ENCODE measurements at regions not wholly inside any gene's neighbourhood (a gene's known extent, or its start where the extent isn't known, plus 50 kb on each side); places are given as distances from the start of the nearest gene placed in this dataset.

DNA sequence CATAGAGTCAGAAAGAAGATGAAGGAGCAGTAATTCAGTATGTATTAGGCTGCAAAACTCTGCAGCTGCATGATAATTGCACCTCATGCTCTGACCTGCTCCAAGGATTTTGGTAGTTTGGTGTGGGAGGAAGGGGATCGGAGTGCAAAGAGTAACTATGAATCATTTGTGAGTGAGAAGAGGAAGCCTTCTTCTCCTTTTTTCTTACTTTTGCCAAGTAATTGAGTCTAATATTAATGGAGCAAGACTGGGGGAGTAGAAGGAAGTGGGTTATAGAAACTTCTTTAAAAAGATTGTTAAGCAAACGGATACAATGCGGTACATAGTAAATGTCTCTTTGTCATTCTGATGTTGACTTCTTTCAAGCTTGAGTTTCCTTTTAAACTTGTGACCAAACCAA is 276.5 kb downstream of the EDEM1 start:
- no peak overlapping the region for H3K4me3 ChIP-seq
- H3K9me3 ChIP-seq: no peaks in the 10 kb centered on the region
- no peak overlapping the region for H3K27ac ChIP-seq
- H3K27me3 ChIP-seq: no peaks in the 10 kb centered on the region
- WGBS: 73% methylated on average over 3 of the region's 3 CpGs
- no peak for DNase-seq (ENCODE audit: low spot score in 2 of 2)
- TF ChIP-seq POLR2A (IDR thresholded peaks at IDR 0.05) (no peak), POLR2AphosphoS5 (IDR thresholded peaks at IDR 0.05) (no peak), EP300 (IDR thresholded peaks at IDR 0.05) (no peak)
- TF ChIP-seq, protein P1, sequence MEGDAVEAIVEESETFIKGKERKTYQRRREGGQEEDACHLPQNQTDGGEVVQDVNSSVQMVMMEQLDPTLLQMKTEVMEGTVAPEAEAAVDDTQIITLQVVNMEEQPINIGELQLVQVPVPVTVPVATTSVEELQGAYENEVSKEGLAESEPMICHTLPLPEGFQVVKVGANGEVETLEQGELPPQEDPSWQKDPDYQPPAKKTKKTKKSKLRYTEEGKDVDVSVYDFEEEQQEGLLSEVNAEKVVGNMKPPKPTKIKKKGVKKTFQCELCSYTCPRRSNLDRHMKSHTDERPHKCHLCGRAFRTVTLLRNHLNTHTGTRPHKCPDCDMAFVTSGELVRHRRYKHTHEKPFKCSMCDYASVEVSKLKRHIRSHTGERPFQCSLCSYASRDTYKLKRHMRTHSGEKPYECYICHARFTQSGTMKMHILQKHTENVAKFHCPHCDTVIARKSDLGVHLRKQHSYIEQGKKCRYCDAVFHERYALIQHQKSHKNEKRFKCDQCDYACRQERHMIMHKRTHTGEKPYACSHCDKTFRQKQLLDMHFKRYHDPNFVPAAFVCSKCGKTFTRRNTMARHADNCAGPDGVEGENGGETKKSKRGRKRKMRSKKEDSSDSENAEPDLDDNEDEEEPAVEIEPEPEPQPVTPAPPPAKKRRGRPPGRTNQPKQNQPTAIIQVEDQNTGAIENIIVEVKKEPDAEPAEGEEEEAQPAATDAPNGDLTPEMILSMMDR (IDR thresholded peaks at IDR 0.05): no peak
- no peaks in the 10 kb centered on the region for H3K36me3 ChIP-seq
- no peaks in the 10 kb centered on the region for H3K4me1 ChIP-seq

DNA sequence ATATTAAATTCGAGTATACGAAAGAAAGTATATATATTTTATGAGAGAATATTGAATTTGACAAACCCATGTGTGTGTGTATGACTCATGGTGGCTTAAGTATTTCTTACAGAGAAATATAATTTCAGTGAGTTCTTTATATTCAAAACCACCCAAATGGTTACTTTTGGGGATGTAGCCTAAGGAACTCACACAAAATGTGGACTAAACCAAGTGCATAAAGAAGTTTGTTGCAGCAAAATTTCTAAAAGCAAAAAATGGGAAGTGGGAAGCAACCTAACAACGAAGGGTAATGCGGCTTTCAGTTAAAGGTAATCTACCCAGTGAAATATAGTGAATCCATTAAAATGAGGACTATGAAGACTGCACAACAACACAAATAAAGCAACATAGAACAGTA is 277.1 kb downstream of the EDEM1 start:
- no peaks in the 10 kb centered on the region for H3K9me3 ChIP-seq
- H3K27ac ChIP-seq: no peak overlapping the region
- no peak for DNase-seq (ENCODE audit: low spot score in 2 of 2)
- H3K36me3 ChIP-seq: no peaks in the 10 kb centered on the region
- no peak for TF ChIP-seq EP300 (IDR thresholded peaks at IDR 0.05)
- TF ChIP-seq, protein P1 (IDR thresholded peaks at IDR 0.05): no peak
- TF ChIP-seq POLR2A (IDR thresholded peaks at IDR 0.05): no peak
- H3K4me3 ChIP-seq: no peak overlapping the region
- no peaks in the 10 kb centered on the region for H3K4me1 ChIP-seq
- 77% methylated on average over 4 of the region's 4 CpGs for WGBS
- no peaks in the 10 kb centered on the region for H3K27me3 ChIP-seq

DNA sequence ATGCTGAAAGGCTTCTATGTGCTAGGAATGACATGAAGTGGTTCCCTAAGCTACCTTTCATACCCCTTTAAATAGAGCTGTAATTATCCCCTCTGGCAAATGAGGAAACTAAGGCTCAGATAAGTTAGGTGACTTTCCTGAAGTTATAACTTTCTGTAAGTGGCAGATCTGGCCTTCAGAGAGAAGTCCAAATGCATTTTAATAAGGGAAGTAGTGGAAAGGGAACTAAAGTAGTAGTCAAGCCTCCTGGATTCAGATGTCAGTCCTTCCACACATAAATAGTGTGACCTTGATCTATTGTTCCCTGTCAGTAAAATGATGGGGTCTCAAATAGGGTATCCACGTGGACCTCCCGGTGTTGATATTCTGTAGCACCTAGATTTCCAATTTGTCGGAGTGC is 277.7 kb downstream of the EDEM1 start:
- Histone ChIP-seq H3K36me3 (no peaks in the 10 kb centered on the region), H3K9me3 (no peaks in the 10 kb centered on the region), H3K27ac (no peak overlapping the region), H3K4me1 (no peaks in the 10 kb centered on the region), H3K27me3 (no peaks in the 10 kb centered on the region), H3K4me3 (no peak overlapping the region)
- no peak for DNase-seq (ENCODE audit: low spot score in 2 of 2)
- WGBS: 81% methylated on average over 3 of the region's 3 CpGs
- no peak for TF ChIP-seq EP300 (IDR thresholded peaks at IDR 0.05)
- TF ChIP-seq, protein P1 (IDR thresholded peaks at IDR 0.05): no peak
- TF ChIP-seq POLR2A (IDR thresholded peaks at IDR 0.05): no peak
- no peak for TF ChIP-seq POLR2AphosphoS5 (IDR thresholded peaks at IDR 0.05)

DNA sequence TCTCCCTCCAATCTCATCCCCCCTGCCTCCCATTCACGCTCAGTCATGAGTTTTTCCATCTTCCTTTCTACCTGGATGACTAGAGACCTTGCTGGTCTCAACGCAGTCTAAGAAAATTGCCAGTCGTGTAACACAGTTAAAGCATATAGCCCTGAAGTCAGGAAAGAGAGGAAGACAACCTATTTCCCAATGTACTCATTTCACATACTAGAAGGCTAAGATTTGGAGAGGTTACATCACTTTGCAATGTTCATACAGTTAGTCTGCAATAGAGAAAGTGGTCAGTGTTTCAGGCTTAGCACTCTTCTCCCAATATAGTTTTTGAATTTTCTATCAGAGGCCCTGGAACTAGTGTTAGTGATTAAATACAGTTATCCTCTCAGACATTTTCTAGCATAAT is 278.6 kb downstream of the EDEM1 start:
- Histone ChIP-seq H3K4me1 (no peaks in the 10 kb centered on the region), H3K36me3 (no peaks in the 10 kb centered on the region), H3K4me3 (no peak overlapping the region), H3K27me3 (no peaks in the 10 kb centered on the region), H3K27ac (no peak overlapping the region), H3K9me3 (no peaks in the 10 kb centered on the region)
- TF ChIP-seq POLR2A (IDR thresholded peaks at IDR 0.05) (no peak), EP300 (IDR thresholded peaks at IDR 0.05) (no peak), POLR2AphosphoS5 (IDR thresholded peaks at IDR 0.05) (no peak)
- TF ChIP-seq, protein P1 (IDR thresholded peaks at IDR 0.05): no peak
- DNase-seq (ENCODE audit: low spot score in 2 of 2): no peak
- WGBS: 84% methylated on average over 3 of the region's 3 CpGs

DNA sequence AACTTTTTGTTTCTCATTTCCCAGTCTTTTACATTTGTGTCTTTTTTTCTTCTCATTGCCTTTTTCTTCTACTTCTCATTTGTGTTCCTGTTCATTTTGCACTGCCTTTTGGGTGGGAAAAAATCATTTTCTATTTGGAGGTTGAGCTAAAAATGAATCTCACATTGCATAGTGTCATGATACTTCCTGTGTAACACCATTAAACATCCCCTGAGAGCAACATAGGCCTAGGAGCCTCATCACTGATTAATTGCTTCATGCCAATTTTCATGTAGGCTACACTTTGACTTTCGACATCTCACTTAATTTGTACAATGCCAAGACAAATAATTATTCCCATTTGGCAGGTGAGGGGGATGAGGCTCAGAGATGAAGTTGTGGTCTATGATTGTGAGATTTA is 279.2 kb downstream of the EDEM1 start:
- H3K4me1 ChIP-seq: no peaks in the 10 kb centered on the region
- no peaks in the 10 kb centered on the region for H3K36me3 ChIP-seq
- no peaks in the 10 kb centered on the region for H3K9me3 ChIP-seq
- no peak overlapping the region for H3K27ac ChIP-seq
- WGBS: 84% methylated on average over 1 of the region's 1 CpG
- TF ChIP-seq POLR2A (IDR thresholded peaks at IDR 0.05): no peak
- no peak for TF ChIP-seq EP300 (IDR thresholded peaks at IDR 0.05)
- TF ChIP-seq POLR2AphosphoS5 (IDR thresholded peaks at IDR 0.05): no peak
- TF ChIP-seq, protein P1 (IDR thresholded peaks at IDR 0.05): no peak
- H3K27me3 ChIP-seq: no peaks in the 10 kb centered on the region
- no peak for DNase-seq (ENCODE audit: low spot score in 2 of 2)
- H3K4me3 ChIP-seq: no peak overlapping the region
